ENCODE measurements at regions not wholly inside any gene's neighbourhood (a gene's known extent, or its start where the extent isn't known, plus 50 kb on each side); places are given as distances from the start of the nearest gene placed in this dataset.

GRCh38 chr3:72259755-72260587, 475.0 kb upstream of the PROK2 start:
- Histone ChIP-seq H2BK15ac (ENCODE audit: low read depth, low read length) (no peak overlapping the region), H3K4ac (ENCODE audit: low read depth, low read length) (no peak overlapping the region), H4K91ac (ENCODE audit: insufficient read depth, low read depth, low read length) (no peak overlapping the region), H2AFZ (replicated peaks; ENCODE audit: low read length, poor library complexity) (no peak overlapping the region), H4K8ac (ENCODE audit: low read depth in 2 of 2, low read length in 2 of 2) (no peak overlapping the region), H2BK20ac (ENCODE audit: low read depth, low read length) (no peak overlapping the region), H3K56ac (ENCODE audit: extremely low read depth, insufficient read depth, low read length) (no peak overlapping the region), H3K9ac (ENCODE audit: low read depth, low read length) (no peak overlapping the region), H3K9me3 (ENCODE audit: control insufficient read depth, insufficient read depth, low read length) (no peaks in the 10 kb centered on the region), H2AK5ac (ENCODE audit: low read depth, low read length) (no peak overlapping the region), H2BK120ac (ENCODE audit: low read depth, low read length) (no peak overlapping the region), H3K4me2 (ENCODE audit: low read depth, low read length) (no peak overlapping the region), H3K4me1 (ENCODE audit: control insufficient read depth, insufficient read depth, low read length) (peaks cover 4% of the 10 kb centered on the region; the same call in 1 of the 2 replicates), H3K27me3 (ENCODE audit: control insufficient read depth, insufficient read depth, low read length) (peaks cover 45% of the 10 kb centered on the region), H3K36me3 (ENCODE audit: control insufficient read depth, insufficient read depth, low read length) (no peaks in the 10 kb centered on the region), H3K9me1 (ENCODE audit: insufficient read depth, low read length) (no peaks in the 10 kb centered on the region), H3K23ac (ENCODE audit: low read depth, low read length) (no peak overlapping the region), H3K27ac (ENCODE audit: insufficient read depth, low read length) (no peak overlapping the region), H3K14ac (replicated peaks; ENCODE audit: low read depth, low read length) (no peak overlapping the region), H4K5ac (ENCODE audit: low read depth, low read length) (no peak overlapping the region), H3K4me3 (ENCODE audit: insufficient read depth, low read depth, low read length) (no peak overlapping the region), H2AK9ac (replicated peaks; ENCODE audit: low read depth, low read length, poor library complexity) (no peak overlapping the region), H3K18ac (ENCODE audit: low read depth, low read length) (no peak overlapping the region), H4K20me1 (ENCODE audit: insufficient read depth, low read length) (no peaks in the 10 kb centered on the region), H2BK5ac (ENCODE audit: low read depth, low read length, poor library complexity, severe bottlenecking) (no peak overlapping the region), H3K79me1 (ENCODE audit: low read depth in 1 of 2, low read length in 2 of 2) (no peaks in the 10 kb centered on the region)
- ChIA-PET CTCF (no interaction called here), POLR2A (ENCODE audit: unreplicated experiment) (no interaction called here)
- 80% methylated on average over 1 of the region's 7 CpGs; no CpG with 5 or more reads in 1 of the 2 experiments for WGBS, 2 experiments (ENCODE audit: extremely low coverage in 2 of 2, insufficient read length in 1 of 2)
- dilution Hi-C loops (cut with HindIII; ENCODE audit: low sequenced_read_pairs, unreplicated experiment), result no loop called here
- ATAC-seq (ENCODE audit: low read depth) (no peak), DNase-seq (no peak)
- in situ Hi-C loops (cut with MboI; ENCODE audit: low sequenced_read_pairs), result no loop called here
- BruUV-seq (replicated peaks), result no TSS peak
- TF ChIP-seq ELK1 (IDR thresholded peaks at IDR 0.05; ENCODE audit: borderline replicate concordance, low read depth, low read length) (no peak), CTCF (conservative IDR thresholded peaks at IDR 0.05; ENCODE audit: low read depth, low read length) (no peak), RFX5 (IDR thresholded peaks at IDR 0.05; ENCODE audit: low read depth, low read length) (no peak), CEBPB (IDR thresholded peaks at IDR 0.05; ENCODE audit: low read depth, low read length) (no peak), MAFK (IDR thresholded peaks at IDR 0.05; ENCODE audit: low read depth, low read length) (no peak), NFE2L2 (IDR thresholded peaks at IDR 0.05; ENCODE audit: low read depth, low read length) (no peak), MAZ (IDR thresholded peaks at IDR 0.05; ENCODE audit: borderline replicate concordance, low read depth, low read length) (no peak)
- intact Hi-C loops (cut with micrococcal nuclease), result no loop called here

All from IMR-90 (cell line).